Rectal smooth muscle tissue (tissue), 1 donor: ENCODE measurements at regions not wholly inside any gene's neighbourhood (a gene's known extent, or its start where the extent isn't known, plus 50 kb on each side); places are given as distances from the start of the nearest gene placed in this dataset.

Experiments
- H3K27ac ChIP-seq: one replicate; pipeline ENCODE4 v1.7.0; 2013; ENCODE audit warnings: low read depth, low read length, inconsistent platforms
- H3K27me3 ChIP-seq: one replicate; pipeline ENCODE4 v1.7.0; 2013; ENCODE audit warnings: low read length; ENCODE audit not compliant: control insufficient read depth, insufficient read depth
- H3K36me3 ChIP-seq: one replicate; pipeline ENCODE4 v1.7.0; 2013; ENCODE audit warnings: low read length; ENCODE audit not compliant: control insufficient read depth, insufficient read depth
- H3K4me1 ChIP-seq: one replicate; pipeline ENCODE4 v1.7.0; 2013; ENCODE audit warnings: low read length; ENCODE audit not compliant: control insufficient read depth, insufficient read depth
- H3K4me3 ChIP-seq: one replicate; pipeline ENCODE4 v1.7.0; 2013; ENCODE audit warnings: low read length
- H3K9ac ChIP-seq: one replicate; pipeline ENCODE4 v1.7.0; 2013; ENCODE audit warnings: low read length

- Histone ChIP-seq H3K9ac (no peak overlapping the region), H3K4me3 (no peak overlapping the region), H3K4me1 (no peaks in the 10 kb centered on the region), H3K27ac (no peak overlapping the region), H3K36me3 (no peaks in the 10 kb centered on the region), H3K27me3 (no peaks in the 10 kb centered on the region)
Measured at GRCh38 chr5:68352166-68352565, 136.6 kb downstream of the PIK3R1 start.

GRCh38 chr5:68353605-68354004 lies 138.0 kb downstream of the PIK3R1 start:
- no peaks in the 10 kb centered on the region for H3K27me3 ChIP-seq
- no peak overlapping the region for H3K4me3 ChIP-seq
- no peak overlapping the region for H3K27ac ChIP-seq
- H3K4me1 ChIP-seq: peaks cover 2% of the 10 kb centered on the region
- H3K36me3 ChIP-seq: no peaks in the 10 kb centered on the region
- H3K9ac ChIP-seq: no peak overlapping the region

- Histone ChIP-seq H3K4me3 (no peak overlapping the region), H3K27ac (no peak overlapping the region), H3K4me1 (peaks cover 2% of the 10 kb centered on the region), H3K36me3 (no peaks in the 10 kb centered on the region), H3K9ac (no peak overlapping the region), H3K27me3 (no peaks in the 10 kb centered on the region)
Measured at GRCh38 chr5:68354315-68354714, 138.8 kb downstream of the PIK3R1 start.

- no peaks in the 10 kb centered on the region for H3K36me3 ChIP-seq
- no peak overlapping the region for H3K4me3 ChIP-seq
- H3K4me1 ChIP-seq: peaks cover 2% of the 10 kb centered on the region
- no peaks in the 10 kb centered on the region for H3K27me3 ChIP-seq
- no peak overlapping the region for H3K27ac ChIP-seq
- no peak overlapping the region for H3K9ac ChIP-seq
Measured at GRCh38 chr5:68356216-68356615, 140.7 kb downstream of the PIK3R1 start.

- Histone ChIP-seq H3K4me1 (peaks cover 2% of the 10 kb centered on the region), H3K27me3 (no peaks in the 10 kb centered on the region), H3K9ac (no peak overlapping the region), H3K4me3 (no peak overlapping the region), H3K36me3 (no peaks in the 10 kb centered on the region), H3K27ac (no peak overlapping the region)
Measured at GRCh38 chr5:68356623-68357022, 141.1 kb downstream of the PIK3R1 start.

- no peak overlapping the region for H3K9ac ChIP-seq
- H3K4me1 ChIP-seq: peaks cover 2% of the 10 kb centered on the region
- no peak overlapping the region for H3K27ac ChIP-seq
- no peak overlapping the region for H3K4me3 ChIP-seq
- no peaks in the 10 kb centered on the region for H3K36me3 ChIP-seq
- no peaks in the 10 kb centered on the region for H3K27me3 ChIP-seq
Measured at GRCh38 chr5:68359699-68360098, 144.1 kb downstream of the PIK3R1 start.

GRCh38 chr5:68362331-68362730 lies 146.8 kb downstream of the PIK3R1 start:
- Histone ChIP-seq H3K4me3 (no peak overlapping the region), H3K36me3 (no peaks in the 10 kb centered on the region), H3K9ac (no peak overlapping the region), H3K27ac (no peak overlapping the region), H3K27me3 (no peaks in the 10 kb centered on the region), H3K4me1 (peaks cover 2% of the 10 kb centered on the region)

GRCh38 chr5:68365889-68366288 lies 150.3 kb downstream of the PIK3R1 start:
- H3K4me3 ChIP-seq: no peak overlapping the region
- no peaks in the 10 kb centered on the region for H3K27me3 ChIP-seq
- no peak overlapping the region for H3K27ac ChIP-seq
- no peak overlapping the region for H3K9ac ChIP-seq
- H3K4me1 ChIP-seq: no peaks in the 10 kb centered on the region
- H3K36me3 ChIP-seq: no peaks in the 10 kb centered on the region

- Histone ChIP-seq H3K4me1 (no peaks in the 10 kb centered on the region), H3K27me3 (no peaks in the 10 kb centered on the region), H3K36me3 (no peaks in the 10 kb centered on the region), H3K9ac (no peak overlapping the region), H3K4me3 (no peak overlapping the region), H3K27ac (no peak overlapping the region)
Measured at GRCh38 chr5:68367287-68367686, 151.7 kb downstream of the PIK3R1 start.

GRCh38 chr5:68367717-68368116 lies 152.2 kb downstream of the PIK3R1 start:
- Histone ChIP-seq H3K4me1 (no peaks in the 10 kb centered on the region), H3K36me3 (no peaks in the 10 kb centered on the region), H3K27me3 (no peaks in the 10 kb centered on the region), H3K4me3 (no peak overlapping the region), H3K27ac (no peak overlapping the region), H3K9ac (no peak overlapping the region)

- H3K36me3 ChIP-seq: no peaks in the 10 kb centered on the region
- no peak overlapping the region for H3K27ac ChIP-seq
- H3K9ac ChIP-seq: no peak overlapping the region
- H3K4me1 ChIP-seq: no peaks in the 10 kb centered on the region
- no peak overlapping the region for H3K4me3 ChIP-seq
- H3K27me3 ChIP-seq: no peaks in the 10 kb centered on the region
Measured at GRCh38 chr5:68368311-68369022, 152.9 kb downstream of the PIK3R1 start.

GRCh38 chr5:68369023-68369359 lies 153.4 kb downstream of the PIK3R1 start:
- H3K9ac ChIP-seq: no peak overlapping the region
- H3K4me3 ChIP-seq: no peak overlapping the region
- H3K36me3 ChIP-seq: no peaks in the 10 kb centered on the region
- no peak overlapping the region for H3K27ac ChIP-seq
- peaks cover under 1% of the 10 kb centered on the region for H3K4me1 ChIP-seq
- H3K27me3 ChIP-seq: no peaks in the 10 kb centered on the region

- H3K4me1 ChIP-seq: peaks cover 4% of the 10 kb centered on the region
- H3K36me3 ChIP-seq: no peaks in the 10 kb centered on the region
- H3K9ac ChIP-seq: no peak overlapping the region
- no peak overlapping the region for H3K4me3 ChIP-seq
- H3K27me3 ChIP-seq: no peaks in the 10 kb centered on the region
- no peak overlapping the region for H3K27ac ChIP-seq
Measured at GRCh38 chr5:68369457-68370125, 154.0 kb downstream of the PIK3R1 start.
